G401.6 (cell line): ENCODE measurements at regions not wholly inside any gene's neighbourhood (a gene's known extent, or its start where the extent isn't known, plus 50 kb on each side); places are given as distances from the start of the nearest gene placed in this dataset.

ENCODE experiments used
- FAIRE-seq: peaks from 2 replicates; lab custom pipeline; 2012; peaks lifted over from hg19 to GRCh38; lab: Jason Lieb, UNC

DNA sequence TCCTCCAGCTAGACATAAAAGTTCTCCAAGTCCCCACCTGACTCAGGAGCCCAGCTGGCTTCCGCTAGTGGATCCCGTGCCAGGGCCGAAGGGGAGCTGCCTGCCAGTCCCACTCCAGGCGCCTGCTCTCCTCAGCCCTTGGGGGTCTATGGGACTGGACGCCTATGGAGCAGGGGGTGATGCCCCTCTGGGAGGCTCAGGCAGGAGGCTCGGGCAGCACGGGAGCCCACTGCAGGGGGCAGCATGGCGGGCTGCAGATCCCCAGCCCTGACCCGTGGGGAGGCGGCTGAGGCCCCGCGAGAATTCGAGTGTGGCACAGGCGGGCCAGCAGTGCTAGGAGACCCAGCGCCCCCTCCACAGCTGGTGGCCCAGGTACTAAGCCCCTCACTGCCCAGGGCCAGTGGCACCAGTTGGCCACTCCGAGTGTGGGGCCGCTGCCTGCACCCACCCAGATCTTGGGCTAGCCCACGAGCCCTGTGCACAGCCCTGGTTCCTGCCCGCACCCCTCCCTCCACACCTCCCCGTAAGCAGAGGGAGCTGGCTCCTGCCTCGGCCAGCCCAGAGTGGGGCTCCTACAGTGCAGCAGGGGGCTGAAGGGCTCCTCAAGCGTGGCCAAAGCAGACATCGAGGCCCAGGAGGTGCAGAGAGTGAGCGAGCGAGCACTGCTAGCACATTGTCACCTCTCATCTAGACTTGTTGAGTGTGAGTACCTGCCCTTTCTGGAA, 221.3 kb upstream of the NSMCE3 start:
- no peak for FAIRE-seq

GRCh38 chr15:29480949-29481348, 211.3 kb upstream of the NSMCE3 start:
- FAIRE-seq, result no peak

GRCh38 chr15:29480278-29480677, 210.7 kb upstream of the NSMCE3 start:
- no peak for FAIRE-seq

GRCh38 chr15:29477256-29477655, 207.6 kb upstream of the NSMCE3 start:
- FAIRE-seq, result no peak

DNA sequence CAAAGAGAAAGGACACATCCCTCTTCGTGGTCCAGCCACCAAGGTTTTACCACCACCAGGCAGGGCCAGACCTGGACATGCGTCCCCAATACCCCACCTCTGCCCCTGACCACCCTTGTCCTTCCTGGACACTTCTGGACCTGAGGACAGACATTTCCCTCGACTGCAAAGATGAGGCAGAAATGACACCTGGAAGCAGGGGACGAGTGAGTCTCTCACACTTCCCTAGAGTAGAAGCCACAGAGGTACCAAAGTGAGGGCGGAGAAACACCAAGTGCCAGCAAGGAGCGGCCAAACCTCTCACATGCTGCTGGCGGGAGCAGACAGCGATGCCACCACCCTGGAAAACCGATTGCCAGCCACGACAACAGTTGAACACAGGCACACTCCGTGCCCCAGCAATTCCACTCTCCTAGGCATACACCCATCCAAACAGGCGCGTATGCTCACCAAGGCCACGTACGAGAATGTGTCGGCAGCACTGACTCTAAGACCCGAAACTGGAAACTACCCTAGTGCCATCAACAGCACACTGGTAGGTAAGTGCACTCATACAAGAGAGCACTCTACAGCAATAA, 207.0 kb upstream of the NSMCE3 start:
- FAIRE-seq, result no peak

GRCh38 chr15:29475096-29475495, 205.5 kb upstream of the NSMCE3 start:
- no peak for FAIRE-seq

GRCh38 chr15:29473621-29474105, 204.0 kb upstream of the NSMCE3 start:
- no peak for FAIRE-seq

DNA sequence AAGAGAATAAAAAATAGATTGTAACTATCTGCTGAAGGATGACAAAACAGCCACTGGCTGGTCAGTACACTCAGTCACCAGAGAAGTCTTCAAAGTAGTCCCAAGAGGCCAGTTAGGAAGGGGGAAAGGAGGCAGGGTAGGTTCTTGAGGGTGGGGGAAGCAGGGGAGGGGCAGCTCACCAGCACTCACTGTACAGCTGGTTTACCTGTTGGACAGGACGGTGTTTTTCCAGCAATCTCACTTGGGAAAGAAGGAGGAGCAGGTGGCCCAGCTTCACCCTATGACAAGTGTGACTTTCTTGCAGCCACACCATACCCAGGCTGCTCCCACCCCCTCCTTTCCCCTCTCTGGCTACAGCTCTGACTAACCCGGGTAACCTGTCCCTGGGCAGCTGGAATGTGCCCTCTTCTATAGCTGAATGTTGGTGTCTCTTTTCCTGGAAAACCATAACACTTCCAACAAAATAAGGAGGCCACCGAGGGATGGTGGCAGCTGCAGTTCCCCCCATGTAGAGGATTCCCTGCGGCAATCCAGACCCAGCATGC, 203.4 kb upstream of the NSMCE3 start:
- FAIRE-seq, result no peak

- no peak for FAIRE-seq
Measured at GRCh38 chr15:29471757-29472156, 202.1 kb upstream of the NSMCE3 start.

GRCh38 chr15:29471306-29471705, 201.7 kb upstream of the NSMCE3 start:
- FAIRE-seq, result no peak

DNA sequence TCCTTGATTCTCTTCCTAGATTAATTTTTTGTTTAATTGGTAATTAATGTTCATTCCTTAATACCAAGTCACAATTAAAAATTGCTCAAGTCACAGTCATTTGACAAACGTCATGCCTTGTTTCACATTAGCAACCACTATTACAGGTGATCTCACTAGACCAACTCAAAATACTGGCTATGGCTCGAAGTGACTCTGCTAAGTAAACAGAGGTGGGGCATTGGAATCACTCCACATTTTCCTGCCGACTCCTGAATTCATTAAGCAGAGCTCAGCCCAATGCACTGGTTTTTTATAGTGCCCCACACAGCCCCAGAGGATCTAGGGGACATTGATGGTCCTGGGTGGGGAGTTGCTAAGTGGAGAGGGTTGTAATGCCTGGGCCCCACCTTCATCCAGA, 201.2 kb upstream of the NSMCE3 start:
- no peak for FAIRE-seq

- FAIRE-seq, result no peak
Measured at GRCh38 chr15:29470311-29470710, 200.7 kb upstream of the NSMCE3 start.

DNA sequence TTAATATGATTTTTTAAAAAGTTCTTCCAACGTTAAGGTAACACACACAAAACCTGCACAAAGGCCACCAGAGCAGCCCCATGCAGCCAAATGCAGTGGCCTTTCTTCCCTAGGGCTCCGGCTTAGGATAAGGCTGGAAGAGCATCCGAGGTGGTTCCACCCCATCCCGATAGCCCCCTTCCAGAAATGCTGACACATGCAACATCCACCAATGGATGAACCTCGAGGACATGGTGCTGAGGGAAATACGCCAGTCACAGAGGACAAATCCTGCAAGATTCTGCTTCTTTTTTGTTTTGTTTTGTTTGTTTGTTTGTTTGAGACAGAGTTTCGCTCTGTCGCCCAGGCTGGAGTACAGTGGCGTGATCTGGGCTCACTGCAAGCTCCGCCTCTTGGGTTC, 199.3 kb upstream of the NSMCE3 start:
- no peak for FAIRE-seq

GRCh38 chr15:29467091-29467490, 197.5 kb upstream of the NSMCE3 start:
- FAIRE-seq, result no peak

DNA sequence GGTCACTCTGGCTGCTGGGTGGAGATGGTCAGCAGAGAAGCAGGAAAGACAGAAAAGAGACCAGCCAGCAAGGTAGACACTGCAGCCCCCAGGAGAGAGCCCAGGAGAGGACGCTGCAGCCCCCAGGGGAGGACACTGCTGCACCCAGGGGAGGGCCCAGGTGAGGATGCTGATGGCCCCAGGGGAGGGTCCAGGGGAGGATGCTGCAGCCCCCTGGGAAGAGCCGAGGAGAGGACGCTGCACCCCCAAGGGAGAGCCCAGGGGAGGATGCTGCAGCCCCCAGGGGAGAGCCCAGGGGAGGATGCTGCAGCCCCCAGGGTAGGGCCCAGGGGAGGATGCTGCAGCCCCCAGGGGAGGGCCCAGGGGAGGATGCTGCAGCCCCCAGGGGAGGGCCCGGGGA, 196.7 kb upstream of the NSMCE3 start:
- no peak for FAIRE-seq

DNA sequence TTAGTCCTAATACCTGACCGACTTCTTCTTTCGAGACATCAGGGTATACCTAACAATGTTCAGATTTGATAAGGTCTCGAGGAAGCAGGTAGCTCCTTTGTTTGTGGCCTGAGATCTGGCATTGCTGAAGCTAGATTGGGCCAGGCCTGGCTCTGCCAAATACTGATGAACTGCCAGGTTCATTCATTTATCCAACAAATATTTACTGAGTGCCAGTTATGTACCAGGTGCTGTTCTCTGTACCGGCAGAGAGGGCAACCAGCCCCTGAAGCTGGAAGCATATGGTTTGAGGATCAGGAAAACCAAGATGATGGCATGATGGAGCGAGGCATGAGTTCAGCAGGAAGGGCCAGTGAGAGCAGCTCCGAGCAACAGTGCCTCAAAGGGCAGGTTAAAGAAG, 196.2 kb upstream of the NSMCE3 start:
- FAIRE-seq, result no peak

DNA sequence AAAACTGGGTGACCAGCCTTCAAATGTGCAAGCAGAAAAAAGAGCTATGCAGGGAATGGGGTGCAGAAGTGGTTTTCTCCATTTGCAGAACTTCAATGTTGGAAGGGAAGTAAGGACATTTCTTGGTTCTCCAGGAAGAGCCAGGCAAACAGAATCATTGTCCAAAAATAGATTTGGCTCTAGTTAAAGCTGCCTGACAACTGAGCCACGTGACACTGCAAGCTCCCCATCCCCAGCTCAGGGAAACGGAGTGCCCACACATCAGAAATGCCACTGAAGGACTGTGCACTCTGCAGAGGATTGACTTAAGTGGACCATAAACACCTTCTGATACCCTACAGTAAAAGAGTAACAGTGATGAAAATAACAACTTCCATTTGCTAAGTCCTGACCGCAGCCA, 195.6 kb upstream of the NSMCE3 start:
- no peak for FAIRE-seq

DNA sequence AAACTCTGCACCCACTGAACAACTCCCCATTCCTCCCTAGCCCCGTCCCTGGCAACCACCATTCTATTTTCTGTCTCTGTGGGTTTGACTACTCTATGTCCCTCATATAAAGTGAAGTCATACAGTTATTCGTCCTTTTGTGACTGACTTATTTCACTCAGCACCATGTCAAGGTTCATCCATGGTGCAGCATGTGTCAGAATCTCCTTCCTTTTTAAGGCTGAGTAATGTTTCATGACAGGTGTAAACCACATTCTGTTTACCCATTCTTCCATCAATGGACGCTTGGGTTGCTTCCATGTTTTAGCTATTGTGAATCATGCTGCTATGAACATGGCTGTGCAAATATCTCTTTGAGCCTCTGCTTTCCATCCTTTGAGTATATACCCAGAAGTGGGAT, 192.3 kb upstream of the NSMCE3 start:
- no peak for FAIRE-seq

DNA sequence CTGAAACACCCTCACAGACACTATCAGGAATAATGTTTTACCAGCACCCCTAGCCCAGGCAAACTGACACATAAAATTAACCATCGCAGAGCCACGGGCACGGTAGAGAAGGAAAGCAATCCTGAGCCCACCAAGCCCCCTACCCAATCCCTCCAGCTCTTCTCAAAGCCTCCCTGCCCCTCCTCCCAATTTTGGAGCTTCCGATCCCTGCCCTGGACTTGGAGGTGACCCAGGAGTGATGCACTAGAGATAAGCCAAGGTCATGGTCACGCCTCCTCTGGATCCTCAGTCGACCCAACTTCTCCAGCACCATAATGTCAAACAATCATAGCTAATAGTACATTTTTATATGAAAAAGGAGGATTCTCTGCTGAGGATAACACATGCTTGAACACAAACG, 188.7 kb upstream of the NSMCE3 start:
- FAIRE-seq, result no peak

GRCh38 chr15:29457729-29458128, 188.1 kb upstream of the NSMCE3 start:
- no peak for FAIRE-seq

DNA sequence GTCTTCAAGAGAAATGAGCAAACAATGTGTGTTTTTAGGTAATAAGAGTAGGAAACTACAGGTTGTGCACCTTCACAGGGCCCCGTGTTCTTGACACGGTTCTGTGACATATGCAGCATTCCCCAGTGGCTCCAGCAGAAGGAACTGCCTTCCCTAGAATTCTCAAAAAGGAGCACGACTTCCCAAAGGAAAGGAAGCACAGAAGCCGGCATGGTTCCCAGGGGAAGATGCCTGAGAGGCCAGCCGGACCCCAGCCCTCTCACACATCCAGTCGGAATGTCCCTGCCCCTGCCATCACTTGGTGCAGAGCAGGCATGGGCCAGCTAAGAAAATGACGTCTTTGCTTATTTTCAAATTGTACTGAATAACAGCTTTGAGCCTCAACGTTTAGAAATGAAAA, 187.3 kb upstream of the NSMCE3 start:
- FAIRE-seq, result no peak

DNA sequence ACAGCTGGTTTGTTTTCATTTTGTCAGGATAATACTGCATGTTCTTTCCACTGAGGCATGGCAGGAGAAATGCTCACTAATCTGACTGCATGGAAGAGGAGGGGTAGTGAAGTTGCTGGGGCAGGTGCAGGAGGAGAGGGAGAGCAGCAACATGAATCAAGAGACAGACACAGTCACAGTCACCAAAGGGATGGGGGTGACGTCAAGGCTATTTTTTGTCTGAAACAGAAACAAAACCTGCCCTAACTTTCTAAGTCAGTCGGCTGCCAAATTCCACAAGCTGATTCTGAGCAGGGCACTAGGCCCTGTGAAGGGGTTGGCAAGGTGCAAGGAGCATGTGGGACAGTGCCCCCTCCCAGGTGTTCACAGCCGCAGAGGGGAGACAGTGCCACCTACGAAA, 186.6 kb upstream of the NSMCE3 start:
- no peak for FAIRE-seq

- FAIRE-seq, result no peak
Measured at GRCh38 chr15:29455530-29455929, 185.9 kb upstream of the NSMCE3 start.

- no peak for FAIRE-seq
Measured at GRCh38 chr15:29455055-29455454, 185.4 kb upstream of the NSMCE3 start.
